Coronary artery (tissue), 2 donors: ENCODE measurements at regions not wholly inside any gene's neighbourhood (a gene's known extent, or its start where the extent isn't known, plus 50 kb on each side); places are given as distances from the start of the nearest gene placed in this dataset.

Source experiments
- DNase-seq: peaks from one replicate; pipeline ENCODE4 v3.0.0-alpha.2; 2017; ENCODE audit warnings: low spot score
- H3K27ac ChIP-seq, 2 donors: fragments of 200-600 bp; sonication (generic); one replicate each; pipeline ENCODE4 v1.5.1; 2016 to 2019
- H3K4me3 ChIP-seq: fragments of 200-600 bp; sonication (generic); 2 replicates; pipeline ENCODE4 v1.5.1; 2016; ENCODE audit warnings: mild to moderate bottlenecking, moderate library complexity
- TF ChIP-seq, protein P1 (sequence below): fragments of 200-600 bp; sonication (generic); IDR thresholded peaks from one replicate; pipeline ENCODE4 v1.5.1; 2019; ENCODE audit warnings: antibody characterized with exemption

DNA sequence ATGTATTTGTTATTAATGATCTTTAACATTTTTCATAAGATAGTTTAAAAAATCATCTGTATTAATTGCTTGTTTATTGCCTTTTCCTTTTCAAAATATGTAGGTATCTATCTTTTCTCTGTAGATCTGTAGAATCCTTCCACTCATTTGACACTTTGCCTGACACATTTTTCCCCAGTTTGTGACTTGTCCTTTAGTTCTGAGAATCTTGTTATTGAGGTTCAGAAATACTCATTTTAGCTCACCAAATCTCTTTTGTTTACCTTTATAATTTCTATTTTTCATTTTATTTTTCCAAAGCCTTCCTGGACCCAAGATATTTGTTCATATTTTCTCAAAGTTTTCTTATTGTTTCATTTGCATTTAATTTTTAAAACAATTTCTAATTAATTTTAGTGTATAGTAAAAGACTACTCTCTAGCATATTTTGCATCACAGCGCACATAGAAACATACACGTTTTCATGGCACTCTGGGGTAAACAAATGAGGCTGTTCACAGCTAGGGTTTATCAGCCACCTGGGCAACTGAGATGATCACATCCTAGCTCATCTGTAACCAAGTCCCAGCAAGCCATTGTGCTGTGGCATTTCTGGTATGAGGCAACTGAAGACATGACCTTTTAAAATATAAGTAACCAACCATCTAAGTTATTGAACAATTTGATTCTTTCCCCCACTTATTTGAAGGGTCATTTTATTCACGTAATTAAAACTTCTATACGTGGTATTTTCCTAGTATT is 275.7 kb downstream of the ADGB start:
- TF ChIP-seq, protein P1, sequence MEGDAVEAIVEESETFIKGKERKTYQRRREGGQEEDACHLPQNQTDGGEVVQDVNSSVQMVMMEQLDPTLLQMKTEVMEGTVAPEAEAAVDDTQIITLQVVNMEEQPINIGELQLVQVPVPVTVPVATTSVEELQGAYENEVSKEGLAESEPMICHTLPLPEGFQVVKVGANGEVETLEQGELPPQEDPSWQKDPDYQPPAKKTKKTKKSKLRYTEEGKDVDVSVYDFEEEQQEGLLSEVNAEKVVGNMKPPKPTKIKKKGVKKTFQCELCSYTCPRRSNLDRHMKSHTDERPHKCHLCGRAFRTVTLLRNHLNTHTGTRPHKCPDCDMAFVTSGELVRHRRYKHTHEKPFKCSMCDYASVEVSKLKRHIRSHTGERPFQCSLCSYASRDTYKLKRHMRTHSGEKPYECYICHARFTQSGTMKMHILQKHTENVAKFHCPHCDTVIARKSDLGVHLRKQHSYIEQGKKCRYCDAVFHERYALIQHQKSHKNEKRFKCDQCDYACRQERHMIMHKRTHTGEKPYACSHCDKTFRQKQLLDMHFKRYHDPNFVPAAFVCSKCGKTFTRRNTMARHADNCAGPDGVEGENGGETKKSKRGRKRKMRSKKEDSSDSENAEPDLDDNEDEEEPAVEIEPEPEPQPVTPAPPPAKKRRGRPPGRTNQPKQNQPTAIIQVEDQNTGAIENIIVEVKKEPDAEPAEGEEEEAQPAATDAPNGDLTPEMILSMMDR, result no peak
- no peak for DNase-seq
- Histone ChIP-seq H3K27ac (no peak overlapping the region), H3K4me3 (no peak overlapping the region)

DNA sequence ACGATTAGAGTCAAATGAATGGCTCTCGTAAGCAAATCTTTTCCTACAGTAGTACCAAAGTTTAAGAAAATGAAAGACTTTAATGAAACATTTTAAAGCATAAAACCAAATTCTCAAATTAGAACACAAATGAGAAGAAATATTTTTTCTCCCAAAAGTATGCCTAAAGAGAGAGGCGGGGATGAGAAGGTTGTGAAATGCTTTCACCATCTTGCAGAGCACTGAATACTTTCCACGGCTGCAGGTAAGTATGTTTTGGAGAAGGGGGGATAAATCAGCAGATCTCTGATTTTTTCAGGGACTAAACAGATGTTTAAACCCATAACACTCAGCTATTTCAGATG is 277.1 kb downstream of the ADGB start:
- no peak for DNase-seq
- TF ChIP-seq, protein P1, result no peak
- H3K27ac ChIP-seq, result no peak overlapping the region
- no peak overlapping the region for H3K4me3 ChIP-seq

DNA sequence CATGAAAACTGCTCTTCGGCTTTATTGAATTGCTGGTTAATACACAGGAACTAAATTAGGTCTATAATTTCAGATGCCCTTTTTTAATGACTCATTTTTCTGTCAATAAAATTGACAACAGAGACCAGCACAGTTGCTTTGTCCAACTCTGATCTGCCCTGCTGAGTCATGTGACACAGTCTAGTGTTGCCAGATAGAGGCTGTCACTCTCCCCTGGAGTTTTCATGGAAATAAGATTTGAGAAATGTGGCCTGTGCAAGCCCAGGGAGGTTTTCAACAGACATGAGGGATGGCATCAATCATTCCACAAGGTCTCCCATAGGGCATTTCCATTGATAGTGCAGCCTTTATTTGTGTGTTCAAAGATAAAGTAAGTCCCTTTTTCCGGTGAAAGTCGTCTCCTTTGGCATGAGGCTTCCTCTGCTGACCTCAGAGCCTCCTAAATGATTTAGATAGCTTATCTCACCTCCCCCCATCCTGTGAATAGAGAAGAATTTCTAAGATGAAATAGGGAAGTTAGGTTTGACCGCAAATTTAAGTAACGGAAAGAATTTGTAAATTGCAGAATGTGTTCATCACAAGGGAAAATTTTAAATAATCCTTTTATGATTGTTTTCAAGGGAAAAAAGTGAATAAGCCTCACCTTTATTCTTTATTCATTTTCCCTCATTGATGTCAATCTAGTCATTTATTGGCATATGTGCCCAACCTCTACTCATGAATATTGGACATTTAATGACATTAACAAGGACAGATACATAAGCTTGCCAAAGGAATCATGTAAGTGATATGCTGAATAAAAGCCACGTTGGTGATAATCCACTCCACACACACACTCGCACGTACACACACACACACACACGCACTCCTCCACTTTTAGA is 277.7 kb downstream of the ADGB start:
- no peak for DNase-seq
- Histone ChIP-seq H3K27ac (no peak overlapping the region), H3K4me3 (no peak overlapping the region)
- TF ChIP-seq, protein P1, result no peak

DNA sequence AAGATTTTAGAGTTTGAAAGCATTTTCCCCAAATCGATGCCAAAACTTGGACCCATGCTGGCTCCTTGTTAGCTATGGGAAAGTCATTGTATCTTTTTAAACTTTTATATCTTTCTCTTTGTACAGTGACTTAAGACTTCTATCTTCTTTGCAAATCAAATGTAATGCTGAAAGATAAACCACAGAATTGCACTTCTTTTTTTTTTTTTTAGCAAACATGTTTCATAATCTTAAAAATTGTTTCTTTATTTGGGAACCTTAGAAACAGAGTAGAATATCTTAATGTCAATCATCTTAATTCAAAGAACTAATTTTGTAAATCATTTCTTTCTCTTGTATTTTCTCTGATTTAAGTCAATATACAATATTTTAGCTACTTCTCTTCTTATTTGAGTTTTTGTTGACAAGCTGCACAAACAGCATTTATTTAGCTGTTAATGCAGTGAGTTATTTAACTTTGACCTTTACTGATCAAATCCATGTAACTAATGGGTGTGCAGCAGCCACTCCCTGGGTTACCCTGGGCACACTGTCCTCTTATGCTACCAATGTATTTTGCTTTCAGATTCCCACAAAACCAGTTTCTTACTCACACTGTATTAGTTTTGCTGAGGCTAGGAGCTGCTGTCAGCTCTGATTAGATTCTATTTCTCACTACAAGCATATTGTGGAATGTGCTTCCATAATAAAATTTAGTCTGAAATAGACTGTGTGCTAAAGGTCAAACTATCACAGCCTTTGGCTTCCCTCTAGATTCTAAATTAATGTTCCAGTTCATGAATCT is 279.6 kb downstream of the ADGB start:
- no peak for DNase-seq
- Histone ChIP-seq H3K4me3 (no peak overlapping the region), H3K27ac (no peak overlapping the region)
- TF ChIP-seq, protein P1, result no peak

DNA sequence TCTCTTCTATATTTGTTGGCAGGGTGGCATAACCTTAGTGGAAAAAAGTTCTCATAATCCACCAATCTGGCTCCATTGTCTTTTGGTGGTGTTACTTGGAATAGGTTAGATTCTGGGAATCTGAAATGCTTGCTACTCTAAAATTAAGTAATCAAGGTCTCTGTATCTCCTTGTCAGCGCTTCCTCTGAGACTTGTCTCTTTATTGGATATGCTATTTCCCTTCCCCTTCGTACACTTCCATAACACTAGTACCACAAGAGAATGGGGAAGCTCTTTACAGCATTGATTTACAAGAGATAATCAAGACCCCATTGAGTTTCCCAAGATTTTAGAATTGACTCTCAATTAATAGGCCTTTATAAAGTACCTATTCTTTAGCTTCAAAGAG is 280.2 kb downstream of the ADGB start:
- no peak overlapping the region for H3K4me3 ChIP-seq
- DNase-seq, result no peak
- TF ChIP-seq, protein P1, result no peak
- no peak overlapping the region for H3K27ac ChIP-seq

DNA sequence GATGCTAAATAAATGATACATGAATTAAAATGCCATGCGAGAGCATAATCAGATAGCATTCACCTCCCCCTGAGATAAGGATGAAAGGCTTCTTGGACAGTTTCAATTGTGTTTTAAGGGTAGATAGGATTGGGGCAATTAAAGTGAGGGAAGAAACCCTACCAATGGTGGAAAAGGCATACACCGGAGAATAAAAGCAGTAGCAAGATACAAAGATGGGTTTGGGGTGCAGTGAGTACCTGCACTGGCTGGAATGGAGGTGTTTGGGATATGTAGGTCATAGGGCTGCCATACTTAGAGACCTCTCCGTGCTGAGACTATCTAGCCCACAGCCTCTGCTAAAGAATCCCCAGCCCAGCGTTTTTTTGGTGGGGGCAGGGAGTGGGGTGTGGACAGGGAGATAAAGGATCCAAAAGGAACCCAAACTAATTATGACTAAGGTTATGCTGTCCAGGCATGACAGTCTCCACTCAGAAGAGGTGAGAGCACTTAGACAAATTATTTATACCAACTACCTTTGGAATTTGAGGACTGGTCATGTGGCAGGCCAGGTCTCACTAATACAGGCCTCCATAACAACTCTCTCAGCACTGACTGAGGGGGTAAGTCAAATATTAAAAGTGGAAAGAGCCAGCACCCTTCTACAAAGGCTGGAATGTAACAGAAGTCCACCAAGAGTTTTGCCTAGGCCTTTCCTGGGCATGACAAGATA is 280.8 kb downstream of the ADGB start:
- H3K27ac ChIP-seq, result no peak overlapping the region
- TF ChIP-seq, protein P1, result no peak
- DNase-seq, result no peak
- no peak overlapping the region for H3K4me3 ChIP-seq
